H1 (cell line): ENCODE measurements at regions not wholly inside any gene's neighbourhood (a gene's known extent, or its start where the extent isn't known, plus 50 kb on each side); places are given as distances from the start of the nearest gene placed in this dataset.

ENCODE experiments used
- CTCF ChIA-PET: fragments of 300-600 bp; sonication (Branson Sonifier 250); formaldehyde crosslinking; loops from one replicate; lab custom pipeline; 2021; ENCODE audit not compliant: partially characterized antibody; lab: Charles Lee
- POLR2A ChIA-PET: fragments of 300-600 bp; sonication (Branson Sonifier 250); formaldehyde crosslinking; loops from one replicate; lab custom pipeline; 2021; ENCODE audit warnings: inconsistent platforms; ENCODE audit not compliant: partially characterized antibody; lab: Charles Lee
- DNase-seq, 2 experiments: peaks; one replicate each; pipeline versions ENCODE4 v3.0.0 to v3.0.0-alpha.2; 2010 to 2022; ENCODE audit warnings: low spot score in 2 of 2, low read depth in 1 of 2, mixed read lengths in 1 of 2
- FAIRE-seq: peaks from 2 replicates; lab custom pipeline; 2011; peaks lifted over from hg19 to GRCh38; lab: Jason Lieb, UNC
- H2AFZ ChIP-seq: 2 replicates; pipeline ENCODE4 v1.8.1; 2012; ENCODE audit warnings: low read length, inconsistent platforms
- H2AK5ac ChIP-seq: 2 replicates; pipeline ENCODE4 v1.6.1; 2013; ENCODE audit warnings: low read depth, low read length
- H2BK120ac ChIP-seq: replicated peaks from 2 replicates; pipeline ENCODE3; 2013; ENCODE audit warnings: low read depth, low read length, inconsistent platforms
- H2BK12ac ChIP-seq: 2 replicates; pipeline ENCODE4 v1.6.1; 2013; ENCODE audit warnings: low read depth, low read length
- H2BK15ac ChIP-seq: 2 replicates; pipeline ENCODE4 v1.6.1; 2013; ENCODE audit warnings: low read length
- H2BK20ac ChIP-seq: 2 replicates; pipeline ENCODE4 v1.6.1; 2013; ENCODE audit warnings: low read length
- H2BK5ac ChIP-seq: 2 replicates; pipeline ENCODE4 v1.6.1; 2013; ENCODE audit warnings: low read depth, low read length
- H3K14ac ChIP-seq: 2 replicates; pipeline ENCODE4 v1.6.1; 2013; ENCODE audit warnings: inconsistent platforms; ENCODE audit not compliant: insufficient read length
- H3K18ac ChIP-seq: 2 replicates; pipeline ENCODE4 v1.6.1; 2013; ENCODE audit warnings: low read length; ENCODE audit errors: extremely low read depth
- H3K23ac ChIP-seq: 2 replicates; pipeline ENCODE4 v1.6.1; 2013; ENCODE audit warnings: inconsistent platforms; ENCODE audit not compliant: insufficient read length
- H3K23me2 ChIP-seq: 2 replicates; pipeline ENCODE4 v1.6.1; 2013; ENCODE audit warnings: low read depth, low read length
- H3K27ac ChIP-seq: 2 replicates; pipeline ENCODE4 v1.6.1; 2011; ENCODE audit warnings: low read depth, low read length, inconsistent platforms
- H3K27me3 ChIP-seq, 4 experiments: replicated peaks in 1 of 4; 1 replicate in 1 of 4; 2 replicates in 3 of 4; pipeline versions ENCODE4 v1.6.1 to v1.8.1; 2011 to 2013; ENCODE audit warnings: low read length in 3 of 4, mild to moderate bottlenecking in 3 of 4, inconsistent platforms in 2 of 4, mixed read lengths in 2 of 4, moderate library complexity in 1 of 4; ENCODE audit not compliant: control insufficient read depth in 3 of 4, insufficient read depth in 3 of 4; ENCODE audit errors: extremely low read depth in 1 of 4
- H3K36me3 ChIP-seq, 4 experiments: 2 replicates each; pipeline versions ENCODE4 v1.6.1 to v1.8.1; 2011 to 2013; ENCODE audit warnings: mild to moderate bottlenecking in 4 of 4, low read length in 3 of 4, moderate library complexity in 2 of 4, control low read depth in 1 of 4, inconsistent platforms in 1 of 4; ENCODE audit not compliant: insufficient read depth in 4 of 4, control insufficient read depth in 2 of 4
- H3K4ac ChIP-seq: replicated peaks from 2 replicates; pipeline ENCODE3; 2013; ENCODE audit warnings: low read length, low read depth, mixed read lengths, inconsistent platforms; ENCODE audit not compliant: insufficient read length
- H3K4me1 ChIP-seq, 4 experiments: replicated peaks in 1 of 4; 1 replicate in 1 of 4; 2 replicates in 3 of 4; pipeline versions ENCODE4 v1.6.1 to v1.8.1; 2011 to 2013; ENCODE audit warnings: low read length in 3 of 4, inconsistent platforms in 2 of 4, mixed read lengths in 1 of 4; ENCODE audit not compliant: insufficient read depth in 4 of 4, control insufficient read depth in 3 of 4
- H3K4me2 ChIP-seq, 2 experiments: 2 replicates each; pipeline versions ENCODE4 v1.6.1 to v1.8.1; 2011 to 2013; ENCODE audit warnings: low read depth in 2 of 2, low read length in 2 of 2, control low read depth in 1 of 2, inconsistent platforms in 1 of 2, mild to moderate bottlenecking in 1 of 2; ENCODE audit not compliant: insufficient read depth in 1 of 2
- H3K4me3 ChIP-seq, 4 experiments: fragments of 200-600, 300-600 bp in 1 of 4; sonication (generic), shearing (Covaris generic), sonication (Bioruptor Twin) in 1 of 4; 2 replicates each; pipeline versions ENCODE4 v1.5.1 to v1.8.1; 2011 to 2016; ENCODE audit warnings: low read length in 4 of 4, low read depth in 3 of 4, control low read depth in 2 of 4, inconsistent platforms in 2 of 4, mild to moderate bottlenecking in 2 of 4, mixed read lengths in 1 of 4, moderate library complexity in 1 of 4; ENCODE audit not compliant: insufficient read depth in 2 of 4; ENCODE audit errors: extremely low read depth in 1 of 4
- H3K56ac ChIP-seq: replicated peaks from 2 replicates; pipeline ENCODE3; 2013; ENCODE audit warnings: low read depth, mild to moderate bottlenecking, mixed read lengths, low read length, inconsistent platforms; ENCODE audit not compliant: insufficient read length
- H3K79me1 ChIP-seq: 2 replicates; pipeline ENCODE4 v1.6.1; 2013; ENCODE audit warnings: low read depth, low read length, control low read depth
- H3K79me2 ChIP-seq, 2 experiments: 2 replicates each; pipeline versions ENCODE4 v1.6.1 to v1.8.1; 2012 to 2013; ENCODE audit warnings: low read length in 2 of 2, mild to moderate bottlenecking in 2 of 2, inconsistent platforms in 1 of 2; ENCODE audit not compliant: insufficient read depth in 2 of 2, control insufficient read depth in 1 of 2
- H3K9ac ChIP-seq, 4 experiments: replicated peaks in 1 of 4; 1 replicate in 1 of 4; 2 replicates in 3 of 4; pipeline versions ENCODE4 v1.6.1 to v1.8.1; 2011 to 2013; ENCODE audit warnings: low read depth in 3 of 4, low read length in 3 of 4, control low read depth in 2 of 4, mild to moderate bottlenecking in 2 of 4, moderate library complexity in 2 of 4, inconsistent platforms in 1 of 4; ENCODE audit errors: extremely low read depth in 1 of 4
- H3K9me3 ChIP-seq, 2 experiments: 2 replicates each; pipeline versions ENCODE4 v1.6.1 to v1.8.1; 2012 to 2013; ENCODE audit warnings: mild to moderate bottlenecking in 2 of 2, moderate library complexity in 2 of 2, control low read depth in 1 of 2, inconsistent platforms in 1 of 2, low read depth in 1 of 2, low read length in 1 of 2, mixed read lengths in 1 of 2; ENCODE audit not compliant: insufficient read depth in 2 of 2
- H4K20me1 ChIP-seq, 2 experiments: replicated peaks in 1 of 2; 2 replicates each; pipeline versions ENCODE3 to v1.8.1; 2011 to 2013; ENCODE audit warnings: inconsistent platforms in 2 of 2, low read length in 2 of 2, mild to moderate bottlenecking in 1 of 2; ENCODE audit not compliant: insufficient read depth in 2 of 2, control insufficient read depth in 1 of 2
- H4K5ac ChIP-seq: 2 replicates; pipeline ENCODE4 v1.6.1; 2013; ENCODE audit warnings: low read length, low read depth, mixed read lengths, inconsistent platforms; ENCODE audit not compliant: insufficient read length
- H4K8ac ChIP-seq: 2 replicates; pipeline ENCODE4 v1.8.0; 2013; ENCODE audit warnings: mild to moderate bottlenecking, moderate library complexity, low read length, inconsistent platforms; ENCODE audit not compliant: insufficient read depth; ENCODE audit errors: extremely low read depth
- H4K91ac ChIP-seq: replicated peaks from 2 replicates; pipeline ENCODE3; 2013; ENCODE audit warnings: low read length, mixed read lengths, inconsistent platforms; ENCODE audit not compliant: insufficient read length
- ASH2L ChIP-seq: fragments of 200-600, 300-600 bp; sonication (generic); IDR thresholded peaks from one replicate; pipeline ENCODE4 v1.7.1; 2017; ENCODE audit warnings: low read length
- BACH1 ChIP-seq: IDR thresholded peaks from 2 replicates; pipeline ENCODE4 v1.6.1; 2012; ENCODE audit warnings: low read length, improper control_type of control experiment
- BRCA1 ChIP-seq: IDR thresholded peaks from 2 replicates; pipeline ENCODE4 v1.6.1; 2012; ENCODE audit warnings: low read depth, low read length, improper control_type of control experiment
- CBX8 ChIP-seq: fragments of 300-800, 300-1000 bp; sonication (generic); IDR thresholded peaks from 2 replicates; pipeline ENCODE4 v1.7.1; 2016; ENCODE audit warnings: low read depth, low read length, borderline replicate concordance
- CEBPB ChIP-seq: IDR thresholded peaks from 2 replicates; pipeline ENCODE4 v1.6.1; 2012; ENCODE audit warnings: low read depth, low read length
- HDAC2 ChIP-seq, 2 experiments: fragments of 300-600 bp in 1 of 2; sonication (generic) in 1 of 2; IDR thresholded peaks; 2 replicates each; pipeline ENCODE4 v1.6.1; 2011 to 2012; ENCODE audit warnings: low read depth in 2 of 2, low read length in 2 of 2, mild to moderate bottlenecking in 2 of 2, moderate library complexity in 2 of 2, borderline replicate concordance in 1 of 2, inconsistent platforms in 1 of 2
- KDM4A ChIP-seq: IDR thresholded peaks from one replicate; pipeline ENCODE4 v1.7.1; 2012; ENCODE audit warnings: low read depth, mild to moderate bottlenecking, moderate library complexity, low read length, inconsistent platforms; ENCODE audit not compliant: severe bottlenecking
- MAFK ChIP-seq: IDR thresholded peaks from 2 replicates; pipeline ENCODE4 v1.6.1; 2012; ENCODE audit warnings: low read depth, mild to moderate bottlenecking, improper control_type of control experiment, low read length
- POLR2AphosphoS5 ChIP-seq: IDR thresholded peaks from 2 replicates; pipeline ENCODE4 v1.6.1; 2011; ENCODE audit warnings: low read depth, low read length
- POU5F1 ChIP-seq: IDR thresholded peaks from 2 replicates; pipeline ENCODE4 v1.6.1; 2011; ENCODE audit warnings: low read depth, mild to moderate bottlenecking, low read length, moderate library complexity
- RAD21 ChIP-seq, 2 experiments: IDR thresholded peaks in 1 of 2; conservative IDR thresholded peaks in 1 of 2; 2 replicates each; pipeline ENCODE4 v1.6.1; 2011; ENCODE audit warnings: low read depth in 2 of 2, low read length in 2 of 2, improper control_type of control experiment in 1 of 2, inconsistent platforms in 1 of 2, mild to moderate bottlenecking in 1 of 2, moderate library complexity in 1 of 2
- SIRT6 ChIP-seq: IDR thresholded peaks from one replicate; pipeline ENCODE4 v1.7.1; 2012; ENCODE audit warnings: low read length, inconsistent platforms
- SP1 ChIP-seq: IDR thresholded peaks from 2 replicates; pipeline ENCODE4 v1.6.1; 2011; ENCODE audit warnings: low read depth, low read length
- TAF1 ChIP-seq: IDR thresholded peaks from 2 replicates; pipeline ENCODE4 v1.6.1; 2011; ENCODE audit warnings: mild to moderate bottlenecking, low read depth, low read length
- ZNF274 ChIP-seq: IDR thresholded peaks from 2 replicates; pipeline ENCODE4 v1.7.0; 2012; ENCODE audit warnings: low read length, borderline replicate concordance; ENCODE audit errors: extremely low read depth
- WGBS, 2 experiments: shearing (Covaris generic) in 1 of 2; methylation state at CpG; one replicate each; pipeline versions ENCODE4 v1.1.6 to v1.1.7; 2013 to 2015; ENCODE audit warnings: low lambda C conversion rate in 2 of 2, mixed read lengths in 2 of 2, inconsistent platforms in 1 of 2, low coverage in 1 of 2, missing lambda C conversion rate in 1 of 2; ENCODE audit not compliant: insufficient replicate concordance in 2 of 2, insufficient coverage in 1 of 2, insufficient read length in 1 of 2; ENCODE audit errors: extremely low coverage in 1 of 2, missing lambda C conversion rate in 1 of 2; 5-methylcytosine and 5-hydroxymethylcytosine counted together

DNA sequence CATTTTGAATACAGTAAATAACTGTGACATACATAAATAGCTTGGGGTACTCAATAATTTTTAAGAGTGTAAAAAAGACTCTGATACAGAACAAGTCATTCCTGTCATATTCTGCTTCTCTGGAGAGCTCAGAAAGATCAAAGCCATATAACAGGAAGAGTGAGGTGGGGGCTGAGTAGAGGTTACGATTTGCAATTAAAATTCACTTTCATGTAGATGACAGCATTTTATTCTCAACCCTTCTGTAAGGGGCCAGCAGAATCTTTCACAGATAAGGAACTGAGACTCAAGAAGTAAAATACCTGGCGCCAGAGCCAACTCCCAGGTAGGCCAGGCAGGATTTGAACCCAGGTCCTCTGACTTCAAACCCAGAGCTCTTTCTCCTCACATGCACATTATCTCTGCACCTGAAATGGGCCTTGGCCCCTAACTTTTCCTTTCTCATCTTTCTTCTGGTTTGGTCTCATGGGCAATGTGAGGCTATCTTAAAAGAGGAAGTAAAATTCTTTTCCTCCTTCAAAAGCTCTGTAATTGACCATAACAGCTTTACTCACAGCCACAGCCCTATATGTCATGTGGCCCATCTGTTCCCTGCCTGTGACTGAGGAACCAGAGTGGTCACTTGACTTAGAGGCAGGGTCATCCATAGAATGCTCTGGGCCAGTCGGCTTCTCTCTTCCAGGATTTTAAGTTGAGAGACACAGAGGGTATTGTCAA, 80.9 kb upstream of the SYT6 start:
- no peak overlapping the region for H3K23ac ChIP-seq
- no peak overlapping the region for H2BK15ac ChIP-seq
- H3K56ac ChIP-seq, result no peak overlapping the region
- H3K27ac ChIP-seq, result no peak overlapping the region
- ChIA-PET CTCF (interaction anchor here (0.6 to 1.6 kb wide), 2 partner anchors 37 to 300 kb away, joined by 3 read pairs; no protein-coding TSS in a partner anchor), POLR2A (no interaction called here)
- no peaks in the 10 kb centered on the region for H3K4me1 ChIP-seq
- no peak overlapping the region for H4K91ac ChIP-seq
- H4K8ac ChIP-seq, result no peak overlapping the region
- H2AFZ ChIP-seq, result no peak overlapping the region
- no peak overlapping the region for H4K5ac ChIP-seq
- no peaks in the 10 kb centered on the region for H3K79me2 ChIP-seq
- no peak overlapping the region for H3K14ac ChIP-seq
- no peaks in the 10 kb centered on the region for H4K20me1 ChIP-seq
- no peak for FAIRE-seq
- no peaks in the 10 kb centered on the region for H3K79me1 ChIP-seq
- H3K36me3 ChIP-seq, result no peaks in the 10 kb centered on the region
- no peak overlapping the region for H3K4ac ChIP-seq
- no peak overlapping the region for H2BK5ac ChIP-seq
- no peak for DNase-seq
- H2BK12ac ChIP-seq, result no peak overlapping the region
- whole genome bisulfite sequencing, 2 experiments, result 85% methylated on average over 3 of the region's 3 CpGs; no CpG with 5 or more reads in 1 of the 2 experiments
- H3K4me2 ChIP-seq, result no peak overlapping the region
- H3K27me3 ChIP-seq, result no peaks in the 10 kb centered on the region
- H2BK20ac ChIP-seq, result no peak overlapping the region
- no peak overlapping the region for H3K18ac ChIP-seq
- no peak overlapping the region for H2BK120ac ChIP-seq
- peaks cover 2% of the 10 kb centered on the region in 2 experiments; a peak in 1 of 4 replicates for H3K9me3 ChIP-seq
- H2AK5ac ChIP-seq, result no peak overlapping the region
- no peak overlapping the region for H3K9ac ChIP-seq
- H3K23me2 ChIP-seq, result no peaks in the 10 kb centered on the region; the same call in 1 of the 2 replicates
- no peak overlapping the region for H3K4me3 ChIP-seq
- TF ChIP-seq CBX8, result no peak
- no peak for TF ChIP-seq HDAC2 (IDR thresholded peaks at IDR 0.05; ENCODE audit: borderline replicate concordance in 1 of 2, low read depth in 2 of 2, low read length in 2 of 2)
- TF ChIP-seq BACH1, result no peak
- no peak for TF ChIP-seq POLR2AphosphoS5
- TF ChIP-seq KDM4A, result no peak
- no peak for TF ChIP-seq SIRT6
- TF ChIP-seq CEBPB, result no peak
- TF ChIP-seq BRCA1, result no peak
- TF ChIP-seq POU5F1, result no peak
- no peak for TF ChIP-seq SP1
- no peak for TF ChIP-seq ZNF274
- no peak for TF ChIP-seq MAFK
- TF ChIP-seq TAF1, result no peak
- TF ChIP-seq ASH2L, result no peak
- no peak for TF ChIP-seq RAD21 (IDR thresholded peaks at IDR 0.05 in 1 of 2, conservative IDR thresholded peaks at IDR 0.05 in 1 of 2; ENCODE audit: low read depth in 2 of 2, low read length in 2 of 2)
